ENCODE measurements at regions not wholly inside any gene's neighbourhood (a gene's known extent, or its start where the extent isn't known, plus 50 kb on each side); places are given as distances from the start of the nearest gene placed in this dataset.

DNA sequence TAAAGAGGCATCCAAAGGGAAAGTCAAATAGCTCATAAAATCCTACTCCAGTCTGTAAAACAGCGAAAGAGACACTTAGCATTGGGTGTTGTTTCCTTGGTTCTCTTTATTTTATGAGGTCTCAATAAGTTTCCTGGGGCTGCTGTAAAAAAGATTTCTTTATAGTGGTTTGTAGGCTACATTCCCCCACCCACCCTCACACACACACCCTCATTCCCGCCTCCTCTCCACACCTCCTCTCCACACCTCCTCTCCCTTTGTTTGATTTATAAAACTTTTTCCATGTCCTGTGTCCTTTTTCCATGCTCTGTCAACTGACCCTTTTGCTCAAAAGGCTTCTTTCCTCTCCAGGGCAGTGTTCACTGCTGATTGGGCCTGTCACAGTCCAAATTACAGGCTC lies 178.9 kb upstream of the SOX9 start:
- no peak overlapping the region for H4K8ac ChIP-seq (ENCODE audit: low read depth in 2 of 2, low read length in 2 of 2)
- ATAC-seq (ENCODE audit: low read depth): no peak
- H3K4me2 ChIP-seq (ENCODE audit: low read depth, low read length): no peak overlapping the region
- H3K18ac ChIP-seq (ENCODE audit: low read depth, low read length): no peak overlapping the region
- in situ Hi-C loops (cut with MboI; ENCODE audit: low sequenced_read_pairs) (no loop called here), dilution Hi-C loops (cut with HindIII; ENCODE audit: low sequenced_read_pairs, unreplicated experiment) (no loop called here), intact Hi-C loops (cut with micrococcal nuclease) (no loop called here)
- H3K9me3 ChIP-seq (ENCODE audit: control insufficient read depth, insufficient read depth, low read length): no peaks in the 10 kb centered on the region
- H4K91ac ChIP-seq (ENCODE audit: insufficient read depth, low read depth, low read length): no peak overlapping the region
- no peak overlapping the region for H4K5ac ChIP-seq (ENCODE audit: low read depth, low read length)
- WGBS, 2 experiments (ENCODE audit: extremely low coverage in 2 of 2, insufficient read length in 1 of 2): no CpG with 5 or more reads among the region's 2 CpGs
- no peak overlapping the region for H2BK120ac ChIP-seq (ENCODE audit: low read depth, low read length)
- no peak overlapping the region for H3K9ac ChIP-seq (ENCODE audit: low read depth, low read length)
- H2AFZ ChIP-seq (replicated peaks; ENCODE audit: low read length, poor library complexity): no peak overlapping the region
- H3K4me3 ChIP-seq (ENCODE audit: insufficient read depth, low read depth, low read length): no peak overlapping the region
- POLR2A ChIA-PET (ENCODE audit: unreplicated experiment): no interaction called here
- H3K36me3 ChIP-seq (ENCODE audit: control insufficient read depth, insufficient read depth, low read length): no peaks in the 10 kb centered on the region
- no peaks in the 10 kb centered on the region for H3K9me1 ChIP-seq (ENCODE audit: insufficient read depth, low read length)
- no peak overlapping the region for H3K56ac ChIP-seq (ENCODE audit: extremely low read depth, insufficient read depth, low read length)
- no peaks in the 10 kb centered on the region for H3K27me3 ChIP-seq (ENCODE audit: control insufficient read depth, insufficient read depth, low read length)
- no peak overlapping the region for H2BK15ac ChIP-seq (ENCODE audit: low read depth, low read length)
- no peak overlapping the region for H2BK20ac ChIP-seq (ENCODE audit: low read depth, low read length)
- no peaks in the 10 kb centered on the region for H4K20me1 ChIP-seq (ENCODE audit: insufficient read depth, low read length)
- TF ChIP-seq MAZ (IDR thresholded peaks at IDR 0.05; ENCODE audit: borderline replicate concordance, low read depth, low read length) (no peak), SMC3 (IDR thresholded peaks at IDR 0.05; ENCODE audit: low read depth, low read length) (no peak), BHLHE40 (IDR thresholded peaks at IDR 0.05; ENCODE audit: low read depth, low read length) (no peak), RFX5 (IDR thresholded peaks at IDR 0.05; ENCODE audit: low read depth, low read length) (no peak), CEBPB (IDR thresholded peaks at IDR 0.05; ENCODE audit: low read depth, low read length) (no peak), FOS (IDR thresholded peaks at IDR 0.05; ENCODE audit: low read depth, low read length) (no peak), MXI1 (IDR thresholded peaks at IDR 0.05; ENCODE audit: borderline replicate concordance, low read depth, low read length) (no peak), RAD21 (IDR thresholded peaks at IDR 0.05; ENCODE audit: low read length) (no peak), POLR2A (IDR thresholded peaks at IDR 0.05; ENCODE audit: low read depth, low read length) (no peak), CHD1 (IDR thresholded peaks at IDR 0.05; ENCODE audit: low read depth, low read length) (no peak), NFE2L2 (IDR thresholded peaks at IDR 0.05; ENCODE audit: low read depth, low read length) (no peak), MAFK (IDR thresholded peaks at IDR 0.05; ENCODE audit: low read depth, low read length) (no peak), RCOR1 (IDR thresholded peaks at IDR 0.05; ENCODE audit: insufficient replicate concordance, low read length) (no peak)
- TF ChIP-seq, protein P1, sequence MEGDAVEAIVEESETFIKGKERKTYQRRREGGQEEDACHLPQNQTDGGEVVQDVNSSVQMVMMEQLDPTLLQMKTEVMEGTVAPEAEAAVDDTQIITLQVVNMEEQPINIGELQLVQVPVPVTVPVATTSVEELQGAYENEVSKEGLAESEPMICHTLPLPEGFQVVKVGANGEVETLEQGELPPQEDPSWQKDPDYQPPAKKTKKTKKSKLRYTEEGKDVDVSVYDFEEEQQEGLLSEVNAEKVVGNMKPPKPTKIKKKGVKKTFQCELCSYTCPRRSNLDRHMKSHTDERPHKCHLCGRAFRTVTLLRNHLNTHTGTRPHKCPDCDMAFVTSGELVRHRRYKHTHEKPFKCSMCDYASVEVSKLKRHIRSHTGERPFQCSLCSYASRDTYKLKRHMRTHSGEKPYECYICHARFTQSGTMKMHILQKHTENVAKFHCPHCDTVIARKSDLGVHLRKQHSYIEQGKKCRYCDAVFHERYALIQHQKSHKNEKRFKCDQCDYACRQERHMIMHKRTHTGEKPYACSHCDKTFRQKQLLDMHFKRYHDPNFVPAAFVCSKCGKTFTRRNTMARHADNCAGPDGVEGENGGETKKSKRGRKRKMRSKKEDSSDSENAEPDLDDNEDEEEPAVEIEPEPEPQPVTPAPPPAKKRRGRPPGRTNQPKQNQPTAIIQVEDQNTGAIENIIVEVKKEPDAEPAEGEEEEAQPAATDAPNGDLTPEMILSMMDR (conservative IDR thresholded peaks at IDR 0.05; ENCODE audit: low read depth, low read length): no peak
- TF ChIP-seq, protein P2, sequence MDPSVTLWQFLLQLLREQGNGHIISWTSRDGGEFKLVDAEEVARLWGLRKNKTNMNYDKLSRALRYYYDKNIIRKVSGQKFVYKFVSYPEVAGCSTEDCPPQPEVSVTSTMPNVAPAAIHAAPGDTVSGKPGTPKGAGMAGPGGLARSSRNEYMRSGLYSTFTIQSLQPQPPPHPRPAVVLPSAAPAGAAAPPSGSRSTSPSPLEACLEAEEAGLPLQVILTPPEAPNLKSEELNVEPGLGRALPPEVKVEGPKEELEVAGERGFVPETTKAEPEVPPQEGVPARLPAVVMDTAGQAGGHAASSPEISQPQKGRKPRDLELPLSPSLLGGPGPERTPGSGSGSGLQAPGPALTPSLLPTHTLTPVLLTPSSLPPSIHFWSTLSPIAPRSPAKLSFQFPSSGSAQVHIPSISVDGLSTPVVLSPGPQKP (IDR thresholded peaks at IDR 0.05; ENCODE audit: borderline replicate concordance, low read depth, low read length): no peak
- TF ChIP-seq, protein P3, sequence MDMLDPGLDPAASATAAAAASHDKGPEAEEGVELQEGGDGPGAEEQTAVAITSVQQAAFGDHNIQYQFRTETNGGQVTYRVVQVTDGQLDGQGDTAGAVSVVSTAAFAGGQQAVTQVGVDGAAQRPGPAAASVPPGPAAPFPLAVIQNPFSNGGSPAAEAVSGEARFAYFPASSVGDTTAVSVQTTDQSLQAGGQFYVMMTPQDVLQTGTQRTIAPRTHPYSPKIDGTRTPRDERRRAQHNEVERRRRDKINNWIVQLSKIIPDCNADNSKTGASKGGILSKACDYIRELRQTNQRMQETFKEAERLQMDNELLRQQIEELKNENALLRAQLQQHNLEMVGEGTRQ (IDR thresholded peaks at IDR 0.05; ENCODE audit: low read depth, low read length): no peak
- no peak overlapping the region for H3K23ac ChIP-seq (ENCODE audit: low read depth, low read length)
- no TSS peak for BruUV-seq (replicated peaks)
- H2BK5ac ChIP-seq (ENCODE audit: low read depth, low read length, poor library complexity, severe bottlenecking): no peak overlapping the region
- no peak overlapping the region for H3K27ac ChIP-seq (ENCODE audit: insufficient read depth, low read length)
- DNase-seq: no peak
- no peak overlapping the region for H2AK9ac ChIP-seq (replicated peaks; ENCODE audit: low read depth, low read length, poor library complexity)
- CTCF ChIA-PET: interaction anchor here (1.1 kb wide), 1 partner anchor 17 kb away, joined by 3 read pairs; no protein-coding TSS in a partner anchor
- H3K4me1 ChIP-seq (ENCODE audit: control insufficient read depth, insufficient read depth, low read length): no peaks in the 10 kb centered on the region
- no peak overlapping the region for H2AK5ac ChIP-seq (ENCODE audit: low read depth, low read length)
- no peak overlapping the region for H3K4ac ChIP-seq (ENCODE audit: low read depth, low read length)
- no peak overlapping the region for H3K14ac ChIP-seq (replicated peaks; ENCODE audit: low read depth, low read length)
- H3K79me1 ChIP-seq (ENCODE audit: low read depth in 1 of 2, low read length in 2 of 2): no peaks in the 10 kb centered on the region

Measured in IMR-90 (cell line).